ENCODE measurements at regions not wholly inside any gene's neighbourhood (a gene's known extent, or its start where the extent isn't known, plus 50 kb on each side); places are given as distances from the start of the nearest gene placed in this dataset.
"Not testable (repeated sequence)": the region's sequence is repeated elsewhere in the genome, so short reads cannot be mapped to it uniquely, and the experiment has no call there.

DNA sequence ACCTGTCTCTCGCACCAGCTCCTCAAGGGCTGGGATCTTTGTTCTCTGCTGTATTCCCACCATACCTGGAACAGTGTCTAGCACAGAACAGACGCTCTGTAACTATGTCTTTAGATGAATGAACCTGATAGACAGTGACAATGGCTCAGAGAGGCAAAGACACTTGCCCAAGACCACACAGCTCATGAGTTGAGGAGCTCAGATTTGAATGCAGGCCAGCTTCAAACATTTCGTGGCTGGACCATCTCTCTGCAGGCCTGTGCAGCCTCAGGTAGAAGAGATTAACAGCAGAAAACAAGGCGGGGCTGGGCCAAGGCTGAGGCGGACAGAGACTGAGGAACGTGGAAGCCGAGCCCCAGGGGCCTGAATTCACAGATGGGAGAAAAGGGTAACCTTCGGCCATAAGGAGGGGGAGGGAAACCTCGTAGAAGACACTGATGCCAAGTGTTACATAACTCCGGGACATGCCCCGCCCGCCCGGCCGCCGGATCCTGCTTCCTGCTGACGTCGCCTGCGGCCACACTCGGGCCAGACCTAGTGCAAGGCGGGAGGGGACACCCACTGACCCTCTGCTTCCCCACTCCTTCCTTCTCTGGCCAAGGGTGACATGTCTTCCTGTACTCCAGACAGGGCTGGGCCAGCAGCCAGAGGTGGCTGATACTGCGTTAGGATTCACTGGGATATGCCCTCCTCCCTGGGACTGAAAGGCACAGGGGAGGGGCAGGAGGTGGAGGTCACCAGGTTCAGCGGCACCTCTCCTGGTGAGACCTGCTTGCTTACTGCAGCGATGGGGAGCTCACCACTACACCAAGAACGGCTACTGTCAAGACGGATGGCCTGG, 86.8 kb downstream of the RFLNA start:
- DNase-seq = no peak

GRCh38 chr12:124380796-124381455, 86.0 kb downstream of the RFLNA start:
- no peak for DNase-seq

DNA sequence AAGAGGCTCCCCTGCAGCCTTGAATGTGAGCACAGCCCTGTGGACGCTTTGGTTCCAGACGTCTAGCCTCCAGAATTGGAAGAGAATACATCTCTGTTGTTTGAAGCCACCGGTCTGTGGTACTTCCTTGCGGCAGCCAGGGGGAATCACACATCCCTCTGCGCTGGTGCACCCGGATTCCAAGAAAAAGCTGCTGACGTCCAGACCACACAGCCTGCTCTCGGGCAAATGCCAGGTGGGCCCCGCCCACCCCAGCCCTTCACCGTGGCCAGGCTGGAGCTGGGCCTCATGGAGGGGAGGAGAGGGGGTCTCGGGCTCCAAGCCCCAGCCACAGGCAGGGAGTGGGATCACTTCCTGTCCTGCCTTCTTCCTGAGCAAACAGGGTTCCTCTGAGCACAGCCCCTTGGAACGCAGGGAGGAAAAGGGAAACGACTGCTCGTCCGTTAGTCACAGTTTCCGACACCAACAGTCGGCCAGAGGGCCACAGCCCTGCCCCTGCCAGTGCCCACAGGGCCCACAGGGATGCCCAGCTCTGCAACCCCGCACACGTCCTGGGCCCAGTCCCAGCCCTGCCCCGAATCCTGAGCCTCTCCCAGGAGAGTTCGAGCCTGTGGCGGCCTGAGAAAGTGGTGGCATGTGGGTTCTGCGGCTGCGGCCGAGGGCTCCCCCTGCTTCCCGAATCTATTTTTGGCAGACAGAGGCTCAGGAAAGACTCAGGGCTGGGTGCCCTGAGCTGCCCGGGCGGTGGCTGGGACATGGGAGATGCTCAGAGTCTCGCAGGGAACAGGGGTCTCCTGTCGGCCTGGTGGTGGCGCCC, 85.3 kb downstream of the RFLNA start:
- no peak for DNase-seq

DNA sequence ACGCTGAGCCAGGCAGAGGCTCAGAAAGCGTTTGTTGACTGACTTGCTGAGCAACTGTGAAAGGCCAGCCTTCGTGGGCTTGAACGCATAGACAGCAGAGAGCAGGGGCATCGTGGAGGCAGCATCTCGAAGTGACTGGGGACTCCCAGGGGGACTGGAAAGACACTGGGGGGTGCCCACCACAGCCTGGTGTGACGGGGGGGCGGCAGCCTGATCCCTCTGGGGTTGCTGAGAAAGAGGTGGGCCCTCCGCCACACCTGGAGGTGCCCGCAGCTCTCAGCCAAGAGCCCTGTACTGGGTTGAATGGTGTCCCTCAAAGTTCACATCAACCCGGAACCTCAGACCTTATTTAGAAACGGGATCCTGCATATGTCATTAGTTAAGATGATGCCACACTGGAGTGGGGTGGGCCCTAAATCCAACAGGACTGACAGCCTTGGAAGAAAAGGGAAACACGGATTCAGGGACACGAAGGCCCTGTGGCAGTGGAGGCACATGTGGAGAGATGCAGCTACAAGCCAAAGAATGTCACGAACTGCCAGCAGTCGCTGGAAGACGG, 84.6 kb downstream of the RFLNA start:
- no peak for DNase-seq

GRCh38 chr12:124378926-124379325, 84.0 kb downstream of the RFLNA start:
- DNase-seq = no peak

- DNase-seq = no peak
These were observed 83.2 kb downstream of the RFLNA start for GRCh38 chr12:124377981-124378509.

DNA sequence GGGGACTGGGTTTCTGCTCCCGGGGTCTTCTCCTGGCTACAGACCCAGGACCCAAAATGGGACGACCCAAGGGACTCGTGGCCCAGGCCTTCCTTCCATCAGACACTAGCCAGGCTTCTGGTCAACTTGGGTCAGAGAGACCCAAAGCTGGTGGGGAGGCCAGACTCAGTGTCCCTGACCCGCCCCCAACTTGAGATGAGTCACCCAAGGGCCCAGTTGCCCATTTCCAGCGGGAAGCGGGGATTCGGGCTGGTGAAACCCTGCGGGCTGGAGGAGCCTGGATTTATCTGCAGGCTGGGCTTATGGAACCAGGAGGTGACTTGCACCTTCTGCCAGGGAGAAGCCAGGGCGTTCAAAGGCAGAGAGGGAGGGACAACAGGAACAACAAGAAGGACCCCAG, 81.5 kb downstream of the RFLNA start:
- no peak for DNase-seq

DNA sequence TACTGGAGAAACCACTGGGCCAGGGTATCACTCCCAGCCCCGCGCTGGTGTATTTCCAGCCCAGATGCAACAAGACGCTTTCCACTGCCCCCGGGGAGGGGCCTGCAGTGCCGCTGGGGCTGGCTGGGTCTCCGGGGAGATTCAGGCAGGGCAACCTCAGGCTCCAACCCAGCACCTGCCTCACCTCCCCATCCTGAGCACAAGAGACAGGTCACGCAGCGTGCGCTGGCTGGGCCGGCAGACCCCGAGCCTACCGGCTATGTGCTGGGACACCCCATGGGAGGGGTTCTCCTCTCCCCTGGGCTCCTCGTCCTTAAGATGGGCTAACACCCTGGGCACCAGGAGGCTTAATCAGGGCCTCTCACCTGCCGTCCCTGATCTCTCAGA, 80.9 kb downstream of the RFLNA start:
- DNase-seq = no peak

DNA sequence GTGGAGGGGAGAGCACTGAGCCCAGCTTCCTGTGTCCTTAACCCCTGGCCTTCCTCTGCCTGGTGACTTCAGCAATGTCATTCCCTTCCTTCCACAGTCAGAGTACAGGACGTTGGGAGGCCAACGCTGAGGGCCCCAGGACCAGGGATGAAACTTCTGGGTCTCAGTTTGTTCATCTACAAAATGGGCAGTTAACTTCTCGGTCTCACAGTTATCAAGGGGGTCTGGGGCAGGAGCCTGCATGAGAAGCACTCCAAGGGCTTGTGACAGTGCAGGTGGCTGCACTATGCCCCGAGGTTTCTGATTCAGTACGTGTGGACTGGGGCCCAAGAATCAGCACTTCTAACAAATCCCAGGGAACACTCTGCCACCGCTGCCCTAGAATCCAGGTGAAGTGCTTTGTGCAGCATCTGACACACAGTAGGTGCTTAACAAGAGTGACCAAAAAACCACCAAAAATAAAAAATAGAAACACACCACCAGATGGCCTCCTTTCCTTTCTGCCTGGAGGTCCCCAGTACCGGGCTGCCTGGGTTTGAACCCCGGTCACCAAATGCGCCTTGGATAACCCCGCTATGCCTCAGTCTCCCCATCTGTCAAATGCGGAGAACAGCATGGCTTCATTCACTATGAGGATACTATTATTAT, 80.4 kb downstream of the RFLNA start:
- DNase-seq = no peak

DNA sequence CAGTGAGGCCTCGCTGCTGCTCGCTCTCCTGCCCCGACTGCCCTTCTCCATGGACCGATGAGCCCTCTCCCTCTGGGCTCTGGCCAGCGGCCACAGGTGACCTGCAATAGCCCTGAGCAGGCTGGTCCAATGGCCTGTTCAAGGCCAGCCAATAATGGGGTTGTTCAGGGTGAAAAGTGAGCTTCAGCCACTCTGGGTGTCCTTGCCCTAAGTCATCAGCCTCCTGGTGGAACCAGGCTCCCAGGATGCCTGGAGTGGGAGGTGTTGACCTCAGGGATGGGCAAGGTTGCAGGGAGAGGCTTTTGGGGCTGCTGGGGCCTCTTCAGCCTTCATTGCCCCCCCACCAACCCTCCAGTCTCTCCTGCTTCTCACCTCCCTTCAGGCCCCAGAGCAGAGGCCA, 79.7 kb downstream of the RFLNA start:
- DNase-seq = no peak

- DNase-seq = no peak
These were observed 79.3 kb downstream of the RFLNA start for GRCh38 chr12:124374147-124374546.

DNA sequence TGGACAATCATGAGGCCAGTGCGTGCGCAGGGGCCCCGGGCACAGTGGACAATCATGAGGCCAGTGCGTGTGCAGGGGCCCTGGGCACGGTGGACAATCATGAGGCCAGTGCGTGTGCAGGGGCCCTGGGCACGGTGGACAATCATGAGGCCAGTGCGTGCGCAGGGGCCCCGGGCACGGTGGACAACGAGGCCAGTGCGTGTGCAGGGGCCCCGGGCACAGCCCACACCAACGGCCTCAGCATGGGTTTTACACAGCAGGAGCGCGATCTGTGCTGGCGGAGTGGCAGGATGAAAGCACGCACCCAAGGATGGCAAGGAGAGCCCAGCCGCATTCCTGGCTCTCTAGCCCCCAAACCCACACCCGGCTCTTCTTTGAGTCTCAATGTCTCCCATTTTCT, 78.8 kb downstream of the RFLNA start:
- DNase-seq = not testable (repeated sequence)

GRCh38 chr12:124372831-124373230, 77.9 kb downstream of the RFLNA start:
- no peak for DNase-seq

- no peak for DNase-seq
These were observed 77.2 kb downstream of the RFLNA start for GRCh38 chr12:124371970-124372555.

- DNase-seq = no peak
These were observed 76.5 kb downstream of the RFLNA start for GRCh38 chr12:124371366-124371765.

DNA sequence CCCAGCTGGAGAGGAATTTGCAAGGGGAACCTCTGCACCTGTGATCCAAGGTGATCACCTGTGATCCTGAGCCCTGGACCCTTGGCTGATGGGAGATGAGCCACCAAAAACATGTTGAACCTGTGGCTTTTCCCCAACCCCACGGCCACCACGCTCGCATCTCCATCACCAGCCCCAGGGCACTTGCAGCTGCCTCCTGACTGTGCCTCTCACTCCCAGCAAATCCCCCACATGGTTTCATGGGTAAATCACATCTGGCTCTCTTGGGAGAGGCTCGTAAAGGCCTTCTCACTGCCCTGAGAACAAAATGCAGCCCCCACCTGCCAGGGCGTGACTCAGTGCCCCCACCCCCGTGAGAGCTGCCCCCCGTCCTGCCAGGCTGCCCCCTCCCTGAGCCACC, 76.0 kb downstream of the RFLNA start:
- no peak for DNase-seq

DNA sequence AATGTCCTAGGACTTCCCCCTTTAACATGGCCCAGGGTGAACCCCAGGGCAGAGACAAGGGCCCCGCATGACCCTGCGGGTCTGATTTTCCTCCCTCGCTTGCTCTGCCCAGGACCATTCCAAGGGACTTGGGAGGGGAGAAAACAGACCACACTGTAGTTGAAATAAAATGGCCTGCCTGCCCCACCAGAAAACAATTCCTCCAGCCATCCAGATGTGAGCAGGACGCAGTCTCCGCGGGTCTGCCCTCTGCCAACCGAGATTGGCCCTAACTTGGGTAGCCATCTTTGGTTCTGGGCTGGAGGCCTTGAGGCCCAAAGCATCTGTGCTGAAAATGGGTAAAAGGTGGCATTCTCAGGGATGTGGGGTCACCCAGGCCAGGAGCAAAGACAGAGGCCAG, 75.5 kb downstream of the RFLNA start:
- DNase-seq = no peak

DNA sequence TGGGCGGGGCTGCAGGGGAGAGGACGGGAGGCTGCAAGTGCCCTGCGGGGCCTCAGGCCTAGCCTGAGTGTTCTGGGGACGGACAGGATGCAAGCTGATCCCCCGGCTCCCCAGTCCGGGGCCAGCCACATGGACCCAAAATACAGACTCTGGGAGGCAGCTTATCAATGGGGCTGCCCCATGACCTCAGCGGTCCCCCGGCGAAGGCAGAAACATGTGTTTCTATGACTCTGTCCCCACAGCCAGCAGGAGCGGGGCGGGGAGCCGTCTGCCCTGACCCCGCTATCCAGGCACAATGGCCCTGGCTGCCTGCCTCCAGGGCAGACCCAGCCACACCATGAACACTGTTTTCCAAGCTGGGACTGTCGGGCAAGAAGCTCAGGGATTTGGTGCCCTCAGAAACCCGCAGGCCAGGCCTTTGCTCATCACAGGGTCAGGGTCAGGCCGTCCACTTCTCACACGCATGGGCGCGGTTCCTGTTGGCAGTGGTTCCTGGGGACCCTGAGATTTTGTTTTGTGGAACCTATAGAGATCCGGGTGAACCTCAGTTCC, 75.0 kb downstream of the RFLNA start:
- DNase-seq = no peak

GRCh38 chr12:124369055-124369826, 74.3 kb downstream of the RFLNA start:
- peak; percentile 62 for DNase-seq

DNA sequence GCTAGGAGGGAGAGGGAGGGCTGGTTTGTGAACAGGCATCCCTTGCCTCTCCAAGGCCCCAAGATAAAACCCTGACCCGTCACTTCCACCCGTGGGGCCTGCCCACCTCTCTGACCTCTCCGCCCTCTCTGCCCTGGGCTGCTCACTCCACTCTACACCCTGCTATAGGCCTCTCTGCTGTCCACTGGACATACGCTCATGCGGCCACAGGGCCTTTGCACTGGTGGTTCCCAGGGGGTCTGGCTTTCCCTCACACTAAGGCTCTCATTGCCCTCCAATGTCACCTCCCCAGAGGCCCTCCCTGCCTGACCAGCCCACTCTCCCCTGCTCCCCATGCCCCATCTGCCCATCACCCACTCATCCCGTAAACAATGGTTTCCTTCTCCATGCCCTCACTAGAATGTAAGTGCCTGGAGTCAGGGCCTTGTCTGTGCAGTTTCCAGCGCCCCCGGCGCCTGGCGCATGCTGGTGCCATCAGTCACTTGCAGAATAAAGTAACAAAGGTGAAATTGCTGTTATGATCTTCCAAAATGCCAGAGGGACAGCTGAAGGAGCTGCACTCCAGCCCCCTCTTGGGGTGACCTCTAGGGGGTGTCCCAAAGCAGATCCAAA, 73.6 kb downstream of the RFLNA start:
- DNase-seq = no peak

Data from left kidney (tissue), 1 donor.